Astrocyte (in vitro differentiated cells and primary cell): ENCODE measurements at regions not wholly inside any gene's neighbourhood (a gene's known extent, or its start where the extent isn't known, plus 50 kb on each side); places are given as distances from the start of the nearest gene placed in this dataset.

Source experiments
- CTCF ChIP-seq: IDR thresholded peaks from 2 replicates; pipeline ENCODE4 v1.5.1; 2011; ENCODE audit warnings: low read depth, mild to moderate bottlenecking, inconsistent platforms, low read length, moderate library complexity; ENCODE audit not compliant: insufficient read depth
- EZH2 ChIP-seq: IDR thresholded peaks from 2 replicates; pipeline ENCODE4 v1.6.1; 2012; ENCODE audit warnings: mild to moderate bottlenecking, low read length, inconsistent platforms; ENCODE audit not compliant: insufficient read depth

- no peak for TF ChIP-seq CTCF
- no peak for TF ChIP-seq EZH2
Measured at GRCh38 chr9:74036549-74037231, 460.4 kb upstream of the RORB start.
